Activated CD4-positive, alpha-beta T cell treated with anti-CD3 and anti-CD28 coated beads, Interleukin-2, amount 50 U/mL, for 16 hours (primary cell): ENCODE measurements at regions not wholly inside any gene's neighbourhood (a gene's known extent, or its start where the extent isn't known, plus 50 kb on each side); places are given as distances from the start of the nearest gene placed in this dataset.
"Not testable (repeated sequence)": the region's sequence is repeated elsewhere in the genome, so short reads cannot be mapped to it uniquely, and the experiment has no call there.

Experiments
- DNase-seq: peaks from one replicate; pipeline ENCODE4 v3.0.0-alpha.2; 2020

GRCh38 chr5:2113348-2114131, 230.8 kb upstream of the IRX4 start:
- DNase-seq = no peak

- DNase-seq = no peak
Observed at GRCh38 chr5:2112173-2113025, 229.7 kb upstream of the IRX4 start.

- DNase-seq = no peak
Observed at GRCh38 chr5:2111569-2112105, 228.9 kb upstream of the IRX4 start.

GRCh38 chr5:2110934-2111462, 228.3 kb upstream of the IRX4 start:
- no peak for DNase-seq

GRCh38 chr5:2110137-2110933, 227.6 kb upstream of the IRX4 start:
- no peak for DNase-seq

GRCh38 chr5:2109566-2109965, 226.8 kb upstream of the IRX4 start:
- no peak for DNase-seq

- no peak for DNase-seq
Observed at GRCh38 chr5:2106721-2107120, 224.0 kb upstream of the IRX4 start.

GRCh38 chr5:2105141-2105540, 222.4 kb upstream of the IRX4 start:
- DNase-seq = no peak

- no peak for DNase-seq
Observed at GRCh38 chr5:2103940-2104339, 221.2 kb upstream of the IRX4 start.

GRCh38 chr5:2102819-2103776, 220.4 kb upstream of the IRX4 start:
- no peak for DNase-seq

- no peak for DNase-seq
Observed at GRCh38 chr5:2101685-2102084, 219.0 kb upstream of the IRX4 start.

- no peak for DNase-seq
Observed at GRCh38 chr5:2096887-2097505, 214.3 kb upstream of the IRX4 start.

- DNase-seq = no peak
Observed at GRCh38 chr5:2095011-2095410, 212.3 kb upstream of the IRX4 start.

GRCh38 chr5:2094616-2094995, 211.9 kb upstream of the IRX4 start:
- no peak for DNase-seq

GRCh38 chr5:2093859-2094615, 211.3 kb upstream of the IRX4 start:
- no peak for DNase-seq

- DNase-seq = no peak
Observed at GRCh38 chr5:2091921-2092320, 209.2 kb upstream of the IRX4 start.

GRCh38 chr5:2087980-2088379, 205.3 kb upstream of the IRX4 start:
- DNase-seq = no peak

- DNase-seq = no peak
Observed at GRCh38 chr5:2075365-2075764, 192.6 kb upstream of the IRX4 start.

GRCh38 chr5:2071562-2071961, 188.8 kb upstream of the IRX4 start:
- DNase-seq = no peak

GRCh38 chr5:2070787-2071186, 188.1 kb upstream of the IRX4 start:
- not testable (repeated sequence) for DNase-seq
